ENCODE measurements at regions not wholly inside any gene's neighbourhood (a gene's known extent, or its start where the extent isn't known, plus 50 kb on each side); places are given as distances from the start of the nearest gene placed in this dataset.
"Not testable (repeated sequence)": the region's sequence is repeated elsewhere in the genome, so short reads cannot be mapped to it uniquely, and the experiment has no call there.

DNA sequence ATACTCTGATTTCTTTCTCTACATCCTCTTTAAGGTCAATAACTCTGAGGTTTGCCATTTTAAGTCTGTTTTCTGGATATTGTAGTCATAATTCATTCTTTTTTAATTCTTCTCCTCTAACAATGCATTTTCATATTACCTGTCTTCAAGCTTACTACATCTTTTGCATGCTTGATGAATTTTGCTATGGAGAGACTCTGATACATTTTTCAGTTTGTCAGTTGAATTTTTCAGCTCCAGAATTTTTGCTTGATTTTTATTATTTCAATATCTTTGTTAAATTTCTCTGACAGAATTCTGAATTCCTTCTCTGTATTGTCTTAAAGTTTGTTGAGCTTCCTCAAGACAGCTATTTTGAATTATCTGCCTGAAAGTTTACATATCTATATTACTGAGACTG is 159.8 kb upstream of the ST8SIA4 start:
- no peak overlapping the region for H3K4me3 Mint-ChIP-seq (ENCODE audit: unreplicated experiment)
- peaks cover 10% of the 10 kb centered on the region for H3K9me3 Mint-ChIP-seq (ENCODE audit: unreplicated experiment)
- CTCF ChIA-PET: no interaction called here
- intact Hi-C loops (cut with micrococcal nuclease; ENCODE audit: unreplicated experiment): loop anchor here (10.0 kb wide), 1 partner anchor 612 kb away; no protein-coding TSS in a partner anchor
- no peaks in the 10 kb centered on the region for H3K27me3 Mint-ChIP-seq (ENCODE audit: insufficient read depth, unreplicated experiment)
- TF ChIP-seq, protein P1, sequence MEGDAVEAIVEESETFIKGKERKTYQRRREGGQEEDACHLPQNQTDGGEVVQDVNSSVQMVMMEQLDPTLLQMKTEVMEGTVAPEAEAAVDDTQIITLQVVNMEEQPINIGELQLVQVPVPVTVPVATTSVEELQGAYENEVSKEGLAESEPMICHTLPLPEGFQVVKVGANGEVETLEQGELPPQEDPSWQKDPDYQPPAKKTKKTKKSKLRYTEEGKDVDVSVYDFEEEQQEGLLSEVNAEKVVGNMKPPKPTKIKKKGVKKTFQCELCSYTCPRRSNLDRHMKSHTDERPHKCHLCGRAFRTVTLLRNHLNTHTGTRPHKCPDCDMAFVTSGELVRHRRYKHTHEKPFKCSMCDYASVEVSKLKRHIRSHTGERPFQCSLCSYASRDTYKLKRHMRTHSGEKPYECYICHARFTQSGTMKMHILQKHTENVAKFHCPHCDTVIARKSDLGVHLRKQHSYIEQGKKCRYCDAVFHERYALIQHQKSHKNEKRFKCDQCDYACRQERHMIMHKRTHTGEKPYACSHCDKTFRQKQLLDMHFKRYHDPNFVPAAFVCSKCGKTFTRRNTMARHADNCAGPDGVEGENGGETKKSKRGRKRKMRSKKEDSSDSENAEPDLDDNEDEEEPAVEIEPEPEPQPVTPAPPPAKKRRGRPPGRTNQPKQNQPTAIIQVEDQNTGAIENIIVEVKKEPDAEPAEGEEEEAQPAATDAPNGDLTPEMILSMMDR (IDR thresholded peaks at IDR 0.05; ENCODE audit: insufficient read depth in 1 of 2, low read depth in 1 of 2, low read length in 1 of 2, severe bottlenecking in 1 of 2, unreplicated experiment in 1 of 2): no peak
- Histone ChIP-seq H3K4me1 (peaks cover 9% of the 10 kb centered on the region; the same call in 1 of the 2 replicates), H3K4me3 (ENCODE audit: low read depth, low read length) (no peak overlapping the region), H3K27me3 (replicated peaks; ENCODE audit: control insufficient read depth, insufficient read depth, low read length) (no peaks in the 10 kb centered on the region), H3K9me3 (peaks cover 9% of the 10 kb centered on the region), H3K36me3 (ENCODE audit: control insufficient read depth, insufficient read depth, low read length) (no peaks in the 10 kb centered on the region)
- no TSS peak for BruUV-seq (replicated peaks)
- DNase-seq: no peak
- H3K36me3 Mint-ChIP-seq (ENCODE audit: insufficient read depth, unreplicated experiment): no peaks in the 10 kb centered on the region
- H3K27ac Mint-ChIP-seq (ENCODE audit: unreplicated experiment): no peak overlapping the region
- POLR2A ChIA-PET: no interaction called here
- peaks cover 10% of the 10 kb centered on the region for H3K4me1 Mint-ChIP-seq (ENCODE audit: low read depth, unreplicated experiment)

DNA sequence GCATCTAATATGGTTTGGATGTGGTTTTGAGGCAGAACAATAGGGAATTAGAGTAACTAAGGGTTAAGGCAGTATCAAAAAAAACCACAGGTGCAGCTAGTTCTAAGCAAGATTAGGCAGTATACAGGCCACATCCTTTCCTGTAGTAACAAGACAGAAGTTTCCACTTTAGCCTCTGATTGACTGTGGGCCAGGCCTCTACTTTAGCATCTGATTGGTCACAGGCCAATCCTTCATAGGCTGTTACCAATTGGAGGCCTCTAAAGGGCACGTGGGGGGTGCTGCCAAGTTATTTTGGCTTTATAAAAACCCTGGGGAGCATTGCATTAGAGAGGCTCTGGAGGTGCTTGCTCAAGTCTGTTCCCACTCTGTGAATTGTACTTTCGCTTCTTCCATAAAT is 144.1 kb upstream of the ST8SIA4 start:
- ChIA-PET POLR2A (no interaction called here), CTCF (no interaction called here)
- Mint-ChIP-seq H3K9me3 (ENCODE audit: unreplicated experiment) (no peaks in the 10 kb centered on the region), H3K4me1 (ENCODE audit: low read depth, unreplicated experiment) (no peaks in the 10 kb centered on the region), H3K27ac (ENCODE audit: unreplicated experiment) (no peak overlapping the region), H3K4me3 (ENCODE audit: unreplicated experiment) (no peak overlapping the region), H3K36me3 (ENCODE audit: insufficient read depth, unreplicated experiment) (no peaks in the 10 kb centered on the region), H3K27me3 (ENCODE audit: insufficient read depth, unreplicated experiment) (no peaks in the 10 kb centered on the region)
- no peak for DNase-seq
- H3K4me1 ChIP-seq: no peaks in the 10 kb centered on the region
- H3K4me3 ChIP-seq (ENCODE audit: low read depth, low read length): no peak overlapping the region
- intact Hi-C loops (cut with micrococcal nuclease; ENCODE audit: unreplicated experiment): loop anchor here (5.0 kb wide), 1 partner anchor 570 kb away; no protein-coding TSS in a partner anchor
- TF ChIP-seq, protein P1 (IDR thresholded peaks at IDR 0.05; ENCODE audit: insufficient read depth in 1 of 2, low read depth in 1 of 2, low read length in 1 of 2, severe bottlenecking in 1 of 2, unreplicated experiment in 1 of 2): no peak
- H3K27me3 ChIP-seq (replicated peaks; ENCODE audit: control insufficient read depth, insufficient read depth, low read length): no peaks in the 10 kb centered on the region
- H3K36me3 ChIP-seq (ENCODE audit: control insufficient read depth, insufficient read depth, low read length): no peaks in the 10 kb centered on the region
- H3K9me3 ChIP-seq: no peaks in the 10 kb centered on the region
- no TSS peak for BruUV-seq (replicated peaks)

GRCh38 chr5:101045689-101046088 is 142.6 kb upstream of the ST8SIA4 start:
- Histone ChIP-seq H3K4me3 (ENCODE audit: low read depth, low read length) (no peak overlapping the region), H3K4me1 (no peaks in the 10 kb centered on the region), H3K9me3 (no peaks in the 10 kb centered on the region), H3K36me3 (ENCODE audit: control insufficient read depth, insufficient read depth, low read length) (no peaks in the 10 kb centered on the region), H3K27me3 (replicated peaks; ENCODE audit: control insufficient read depth, insufficient read depth, low read length) (no peaks in the 10 kb centered on the region)
- CTCF ChIA-PET: no interaction called here
- POLR2A ChIA-PET: no interaction called here
- no TSS peak for BruUV-seq (replicated peaks)
- Mint-ChIP-seq H3K4me1 (ENCODE audit: low read depth, unreplicated experiment) (no peaks in the 10 kb centered on the region), H3K27ac (ENCODE audit: unreplicated experiment) (no peak overlapping the region), H3K4me3 (ENCODE audit: unreplicated experiment) (no peak overlapping the region), H3K27me3 (ENCODE audit: insufficient read depth, unreplicated experiment) (no peaks in the 10 kb centered on the region), H3K9me3 (ENCODE audit: unreplicated experiment) (no peaks in the 10 kb centered on the region), H3K36me3 (ENCODE audit: insufficient read depth, unreplicated experiment) (no peaks in the 10 kb centered on the region)
- intact Hi-C loops (cut with micrococcal nuclease; ENCODE audit: unreplicated experiment): loop anchor here (5.0 kb wide), 1 partner anchor 568 kb away; no protein-coding TSS in a partner anchor
- TF ChIP-seq, protein P1 (IDR thresholded peaks at IDR 0.05; ENCODE audit: insufficient read depth in 1 of 2, low read depth in 1 of 2, low read length in 1 of 2, severe bottlenecking in 1 of 2, unreplicated experiment in 1 of 2): no peak
- DNase-seq: no peak

DNA sequence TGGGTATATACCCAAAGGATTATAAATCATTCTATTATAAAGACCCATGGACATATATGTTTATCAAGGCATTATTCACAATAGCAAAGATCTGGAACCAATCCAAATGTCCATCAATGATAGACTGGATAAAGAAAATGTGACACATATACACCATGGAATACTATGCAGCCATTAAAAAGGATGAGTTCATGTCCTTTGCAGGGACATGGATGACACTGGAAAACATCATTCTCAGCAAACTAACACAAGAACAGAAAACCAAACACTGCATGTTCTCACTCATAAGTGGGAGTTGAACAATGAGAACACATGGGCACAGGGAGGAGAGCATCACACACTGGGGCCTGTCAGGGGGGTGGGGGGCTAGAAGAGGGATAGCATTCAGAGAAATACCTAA is 136.9 kb upstream of the ST8SIA4 start:
- BruUV-seq (replicated peaks); H3K9me3 Mint-ChIP-seq (ENCODE audit: unreplicated experiment); H3K9me3 ChIP-seq; CTCF ChIA-PET; POLR2A ChIA-PET; H3K4me3 Mint-ChIP-seq (ENCODE audit: unreplicated experiment); H3K4me3 ChIP-seq (ENCODE audit: low read depth, low read length); H3K36me3 ChIP-seq (ENCODE audit: control insufficient read depth, insufficient read depth, low read length); H3K27ac Mint-ChIP-seq (ENCODE audit: unreplicated experiment); H3K4me1 ChIP-seq; intact Hi-C loops (cut with micrococcal nuclease; ENCODE audit: unreplicated experiment); H3K4me1 Mint-ChIP-seq (ENCODE audit: low read depth, unreplicated experiment); H3K27me3 Mint-ChIP-seq (ENCODE audit: insufficient read depth, unreplicated experiment); H3K36me3 Mint-ChIP-seq (ENCODE audit: insufficient read depth, unreplicated experiment); DNase-seq; H3K27me3 ChIP-seq (replicated peaks; ENCODE audit: control insufficient read depth, insufficient read depth, low read length): not testable (repeated sequence)
